Trophoblast cell (in vitro differentiated cells and primary cell): ENCODE measurements at regions not wholly inside any gene's neighbourhood (a gene's known extent, or its start where the extent isn't known, plus 50 kb on each side); places are given as distances from the start of the nearest gene placed in this dataset.

Source experiments
- DNase-seq, 2 donors: peaks; one replicate each; pipeline ENCODE4 v3.0.0-alpha.2; 2016
- H2AFZ ChIP-seq: 2 replicates; pipeline ENCODE4 v1.6.1; 2013; ENCODE audit warnings: low read length, moderate library complexity, mild to moderate bottlenecking; ENCODE audit not compliant: insufficient read depth, poor library complexity
- H2AK5ac ChIP-seq: 2 replicates; pipeline ENCODE4 v1.6.1; 2013; ENCODE audit warnings: mild to moderate bottlenecking, low read length
- H2BK120ac ChIP-seq: 2 replicates; pipeline ENCODE4 v1.6.1; 2013; ENCODE audit warnings: low read length, mild to moderate bottlenecking, moderate library complexity; ENCODE audit not compliant: insufficient read depth, poor library complexity
- H2BK12ac ChIP-seq: 2 replicates; pipeline ENCODE4 v1.6.1; 2013; ENCODE audit warnings: mild to moderate bottlenecking, low read length, moderate library complexity
- H2BK5ac ChIP-seq: 2 replicates; pipeline ENCODE4 v1.6.1; 2013; ENCODE audit warnings: low read length, low read depth, moderate library complexity, mild to moderate bottlenecking; ENCODE audit not compliant: poor library complexity
- H3K14ac ChIP-seq: 2 replicates; pipeline ENCODE4 v1.6.1; 2013; ENCODE audit warnings: mild to moderate bottlenecking, low read length
- H3K18ac ChIP-seq: 2 replicates; pipeline ENCODE4 v1.6.1; 2013; ENCODE audit warnings: mild to moderate bottlenecking, low read length
- H3K23ac ChIP-seq: 2 replicates; pipeline ENCODE4 v1.6.1; 2013; ENCODE audit warnings: low read length
- H3K27ac ChIP-seq: 2 replicates; pipeline ENCODE4 v1.5.1; 2013; ENCODE audit warnings: low read depth, mild to moderate bottlenecking, inconsistent platforms, low read length, moderate library complexity
- H3K27me3 ChIP-seq: 2 replicates; pipeline ENCODE4 v1.6.1; 2013; ENCODE audit warnings: inconsistent platforms, mild to moderate bottlenecking, low read length, moderate library complexity; ENCODE audit not compliant: insufficient read depth
- H3K36me3 ChIP-seq, 2 experiments: 1 replicate in 1 of 2; 2 replicates in 1 of 2; pipeline ENCODE4 v1.6.1; 2013; ENCODE audit warnings: low read length in 2 of 2, mild to moderate bottlenecking in 2 of 2, moderate library complexity in 1 of 2; ENCODE audit not compliant: insufficient read depth in 2 of 2, control insufficient read depth in 1 of 2
- H3K4ac ChIP-seq: 2 replicates; pipeline ENCODE4 v1.6.1; 2013; ENCODE audit warnings: low read depth, mild to moderate bottlenecking, low read length, moderate library complexity
- H3K4me1 ChIP-seq, 2 experiments: 1 replicate in 1 of 2; 2 replicates in 1 of 2; pipeline ENCODE4 v1.6.1; 2013; ENCODE audit warnings: low read length in 2 of 2, mild to moderate bottlenecking in 2 of 2, moderate library complexity in 1 of 2; ENCODE audit not compliant: insufficient read depth in 2 of 2, control insufficient read depth in 1 of 2
- H3K4me2 ChIP-seq: 2 replicates; pipeline ENCODE4 v1.6.1; 2013; ENCODE audit warnings: inconsistent platforms, mild to moderate bottlenecking, low read length, moderate library complexity
- H3K4me3 ChIP-seq: 2 replicates; pipeline ENCODE4 v1.5.1; 2013; ENCODE audit warnings: mild to moderate bottlenecking, low read depth, low read length, inconsistent platforms
- H3K79me1 ChIP-seq: one replicate; pipeline ENCODE4 v1.6.1; 2013; ENCODE audit warnings: low read length
- H3K79me2 ChIP-seq: 2 replicates; pipeline ENCODE4 v1.6.1; 2013; ENCODE audit warnings: low read length, mild to moderate bottlenecking; ENCODE audit not compliant: control insufficient read depth, insufficient read depth, poor library complexity
- H3K9ac ChIP-seq: 2 replicates; pipeline ENCODE4 v1.6.1; 2013; ENCODE audit warnings: mild to moderate bottlenecking, low read length
- H3K9me3 ChIP-seq: 2 replicates; pipeline ENCODE4 v1.6.1; 2013; ENCODE audit warnings: low read depth, mild to moderate bottlenecking, control low read depth, inconsistent platforms, low read length; ENCODE audit not compliant: insufficient read depth
- H4K12ac ChIP-seq: 2 replicates; pipeline ENCODE4 v1.6.1; 2013; ENCODE audit warnings: low read depth, mild to moderate bottlenecking, low read length, moderate library complexity
- H4K8ac ChIP-seq: 2 replicates; pipeline ENCODE4 v1.6.1; 2013; ENCODE audit warnings: low read depth, mild to moderate bottlenecking, low read length, moderate library complexity
- H4K91ac ChIP-seq: one replicate; pipeline ENCODE4 v1.6.1; 2013; ENCODE audit warnings: low read depth, mild to moderate bottlenecking, low read length, moderate library complexity
- WGBS: extraction: QIAGEN DNeasy Blood & Tissue Kit; methylation state at CpG from one replicate; pipeline ENCODE4 v1.1.7; 2013; ENCODE audit warnings: missing lambda C conversion rate; ENCODE audit not compliant: insufficient read length, insufficient coverage; ENCODE audit errors: extremely low coverage; 5-methylcytosine and 5-hydroxymethylcytosine counted together

GRCh38 chrX:39168609-39169008 lies 367.4 kb downstream of the MID1IP1 start:
- Histone ChIP-seq H4K12ac (no peak overlapping the region), H3K27me3 (no peaks in the 10 kb centered on the region), H3K79me1 (no peaks in the 10 kb centered on the region), H2BK120ac (no peak overlapping the region), H3K23ac (no peak overlapping the region), H3K4me2 (no peak overlapping the region), H3K9me3 (no peaks in the 10 kb centered on the region), H3K79me2 (no peaks in the 10 kb centered on the region), H2BK12ac (no peak overlapping the region), H3K27ac (no peak overlapping the region), H2BK5ac (no peak overlapping the region), H4K8ac (no peak overlapping the region), H2AFZ (no peak overlapping the region), H3K4me3 (no peak overlapping the region), H3K36me3 (no peaks in the 10 kb centered on the region), H3K18ac (no peak overlapping the region), H3K14ac (no peak overlapping the region), H3K4me1 (no peaks in the 10 kb centered on the region), H3K4ac (no peak overlapping the region), H4K91ac (no peak overlapping the region), H2AK5ac (no peak overlapping the region), H3K9ac (no peak overlapping the region)
- WGBS = 100% methylated on average over 1 of the region's 11 CpGs
- DNase-seq = no peak

- Histone ChIP-seq H2AFZ (no peak overlapping the region), H2BK5ac (no peak overlapping the region), H2BK120ac (no peak overlapping the region), H3K9ac (no peak overlapping the region), H4K91ac (no peak overlapping the region), H4K12ac (no peak overlapping the region), H3K18ac (no peak overlapping the region), H2BK12ac (no peak overlapping the region), H3K4ac (no peak overlapping the region), H2AK5ac (no peak overlapping the region), H3K27ac (no peak overlapping the region), H3K36me3 (no peaks in the 10 kb centered on the region), H3K9me3 (no peaks in the 10 kb centered on the region), H3K4me1 (no peaks in the 10 kb centered on the region), H3K23ac (no peak overlapping the region), H3K14ac (no peak overlapping the region), H3K79me1 (no peaks in the 10 kb centered on the region), H4K8ac (no peak overlapping the region), H3K4me3 (no peak overlapping the region), H3K79me2 (no peaks in the 10 kb centered on the region), H3K27me3 (no peaks in the 10 kb centered on the region), H3K4me2 (no peak overlapping the region)
- WGBS = no CpG with 5 or more reads among the region's 1 CpG
- no peak for DNase-seq
Measured at GRCh38 chrX:39169976-39170375, 368.7 kb downstream of the MID1IP1 start.

- H3K9me3 ChIP-seq = no peaks in the 10 kb centered on the region
- H3K79me2 ChIP-seq = no peaks in the 10 kb centered on the region
- no peak overlapping the region for H2BK5ac ChIP-seq
- no peak overlapping the region for H4K8ac ChIP-seq
- no peaks in the 10 kb centered on the region for H3K27me3 ChIP-seq
- H3K23ac ChIP-seq = no peak overlapping the region
- H2BK12ac ChIP-seq = no peak overlapping the region
- H3K4me3 ChIP-seq = no peak overlapping the region
- no peak overlapping the region for H3K9ac ChIP-seq
- DNase-seq = no peak
- no peak overlapping the region for H3K4me2 ChIP-seq
- no CpG with 5 or more reads among the region's 3 CpGs for WGBS
- no peak overlapping the region for H3K18ac ChIP-seq
- no peak overlapping the region for H3K4ac ChIP-seq
- H2AFZ ChIP-seq = no peak overlapping the region
- H4K91ac ChIP-seq = no peak overlapping the region
- H3K4me1 ChIP-seq = no peaks in the 10 kb centered on the region
- no peak overlapping the region for H4K12ac ChIP-seq
- H3K27ac ChIP-seq = no peak overlapping the region
- no peak overlapping the region for H2BK120ac ChIP-seq
- no peak overlapping the region for H2AK5ac ChIP-seq
- H3K14ac ChIP-seq = no peak overlapping the region
- H3K36me3 ChIP-seq = no peaks in the 10 kb centered on the region
- H3K79me1 ChIP-seq = no peaks in the 10 kb centered on the region
Measured at GRCh38 chrX:39170464-39170863, 369.2 kb downstream of the MID1IP1 start.

- no peak overlapping the region for H3K18ac ChIP-seq
- H2BK5ac ChIP-seq = no peak overlapping the region
- H3K36me3 ChIP-seq = no peaks in the 10 kb centered on the region
- no peak overlapping the region for H2BK120ac ChIP-seq
- no peak overlapping the region for H2AK5ac ChIP-seq
- H3K4me1 ChIP-seq = no peaks in the 10 kb centered on the region
- H2AFZ ChIP-seq = no peak overlapping the region
- H3K9ac ChIP-seq = no peak overlapping the region
- no peak overlapping the region for H4K8ac ChIP-seq
- H3K79me1 ChIP-seq = no peaks in the 10 kb centered on the region
- H3K27ac ChIP-seq = no peak overlapping the region
- WGBS = no CpG with 5 or more reads among the region's 3 CpGs
- no peaks in the 10 kb centered on the region for H3K9me3 ChIP-seq
- no peak overlapping the region for H3K4me3 ChIP-seq
- H4K12ac ChIP-seq = no peak overlapping the region
- H3K14ac ChIP-seq = no peak overlapping the region
- H4K91ac ChIP-seq = no peak overlapping the region
- no peak for DNase-seq
- H3K27me3 ChIP-seq = no peaks in the 10 kb centered on the region
- no peaks in the 10 kb centered on the region for H3K79me2 ChIP-seq
- H3K4ac ChIP-seq = no peak overlapping the region
- H3K4me2 ChIP-seq = no peak overlapping the region
- H3K23ac ChIP-seq = no peak overlapping the region
- H2BK12ac ChIP-seq = no peak overlapping the region
Measured at GRCh38 chrX:39171686-39172085, 370.4 kb downstream of the MID1IP1 start.
